DMS114 treated with DMSO at 0.1 percent for 48 hours (cell line): ENCODE measurements at regions not wholly inside any gene's neighbourhood (a gene's known extent, or its start where the extent isn't known, plus 50 kb on each side); places are given as distances from the start of the nearest gene placed in this dataset.

Source experiments
- DNase-seq: peaks from one replicate; lab custom pipeline; 2025; ENCODE audit not compliant: unreplicated experiment; lab: John Stamatoyannopoulos, UW

DNA sequence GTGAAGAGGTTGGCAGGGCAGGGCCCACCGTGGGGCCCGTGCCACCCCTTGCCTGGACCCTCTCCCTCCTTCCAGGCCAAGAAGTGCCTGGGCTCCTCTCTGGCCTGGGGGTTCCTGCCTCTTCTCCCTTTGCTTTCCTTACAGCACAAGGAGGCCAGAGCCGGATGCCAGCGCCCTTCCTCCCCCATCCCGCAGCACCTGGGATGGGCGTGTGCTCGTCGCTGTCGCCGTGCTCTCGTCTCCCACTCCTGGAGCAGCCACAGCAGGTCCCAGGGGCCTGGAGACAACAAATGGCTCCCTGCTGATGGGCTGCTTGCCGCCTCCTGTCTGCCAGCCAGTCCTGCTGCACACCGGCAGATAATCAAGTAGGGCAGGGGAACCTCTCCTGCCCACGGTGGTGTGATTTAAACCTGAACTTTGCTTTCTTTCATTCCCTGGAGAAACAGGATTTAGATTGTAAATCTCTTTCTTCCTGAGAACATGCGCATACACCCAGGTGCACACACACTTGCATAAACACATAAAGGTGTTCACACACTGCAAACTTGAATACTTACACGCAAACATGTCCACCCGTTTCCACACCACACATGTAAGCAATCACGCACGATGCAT is 50.8 kb upstream of the POU3F1 start:
- no peak for DNase-seq
